ENCODE measurements at regions not wholly inside any gene's neighbourhood (a gene's known extent, or its start where the extent isn't known, plus 50 kb on each side); places are given as distances from the start of the nearest gene placed in this dataset.

GRCh38 chr1:117719004-117719403, 113.2 kb downstream of the TENT5C start:
- Mint-ChIP-seq H3K36me3 (ENCODE audit: low read depth) (peaks cover 6% of the 10 kb centered on the region), H3K4me3 (no peak overlapping the region), H3K9me3 (peaks cover 32% of the 10 kb centered on the region), H3K4me1 (ENCODE audit: low read depth) (no peaks in the 10 kb centered on the region), H3K27me3 (ENCODE audit: insufficient read depth) (peaks cover 23% of the 10 kb centered on the region), H3K27ac (no peak overlapping the region)
- DNase-seq, result no peak
- TF ChIP-seq CTCF (IDR thresholded peaks at IDR 0.05), result no peak

GRCh38 chr1:117732065-117732797, 126.4 kb downstream of the TENT5C start:
- no peak for TF ChIP-seq CTCF (IDR thresholded peaks at IDR 0.05)
- Mint-ChIP-seq H3K9me3 (peaks cover 17% of the 10 kb centered on the region), H3K27me3 (ENCODE audit: insufficient read depth) (peaks cover 6% of the 10 kb centered on the region), H3K36me3 (ENCODE audit: low read depth) (0 out of 2 replicates have a peak, but pooled peaks cover 5% of the 10 kb centered on the region), H3K4me1 (ENCODE audit: low read depth) (peaks cover 23% of the 10 kb centered on the region), H3K27ac (no peak overlapping the region), H3K4me3 (no peak overlapping the region)
- DNase-seq, result no peak

- DNase-seq, result no peak
- H3K27me3 Mint-ChIP-seq (ENCODE audit: insufficient read depth), result peaks cover 7% of the 10 kb centered on the region
- H3K36me3 Mint-ChIP-seq (ENCODE audit: low read depth), result no peaks in the 10 kb centered on the region
- H3K4me1 Mint-ChIP-seq (ENCODE audit: low read depth), result peaks cover 23% of the 10 kb centered on the region
- TF ChIP-seq CTCF (IDR thresholded peaks at IDR 0.05), result no peak
- H3K9me3 Mint-ChIP-seq, result peaks cover 12% of the 10 kb centered on the region
- no peak overlapping the region for H3K27ac Mint-ChIP-seq
- no peak overlapping the region for H3K4me3 Mint-ChIP-seq
These were observed 127.1 kb downstream of the TENT5C start for GRCh38 chr1:117732956-117733355.

- H3K4me3 Mint-ChIP-seq, result peak overlapping the region; percentile 86
- H3K27ac Mint-ChIP-seq, result peak overlapping the region; percentile 88
- H3K27me3 Mint-ChIP-seq (ENCODE audit: insufficient read depth), result peaks cover 6% of the 10 kb centered on the region
- H3K9me3 Mint-ChIP-seq, result no peaks in the 10 kb centered on the region
- TF ChIP-seq CTCF (IDR thresholded peaks at IDR 0.05), result no peak
- H3K4me1 Mint-ChIP-seq (ENCODE audit: low read depth), result peaks cover 23% of the 10 kb centered on the region
- no peaks in the 10 kb centered on the region for H3K36me3 Mint-ChIP-seq (ENCODE audit: low read depth)
- no peak for DNase-seq
These were observed 128.6 kb downstream of the TENT5C start for GRCh38 chr1:117734403-117734802.

GRCh38 chr1:117735045-117735992, 129.5 kb downstream of the TENT5C start:
- H3K27ac Mint-ChIP-seq, result peak overlapping the region; percentile 88
- no peaks in the 10 kb centered on the region for H3K9me3 Mint-ChIP-seq
- peaks cover 4% of the 10 kb centered on the region for H3K27me3 Mint-ChIP-seq (ENCODE audit: insufficient read depth)
- H3K4me3 Mint-ChIP-seq, result peak overlapping the region; percentile 86
- no peak for TF ChIP-seq CTCF (IDR thresholded peaks at IDR 0.05)
- H3K36me3 Mint-ChIP-seq (ENCODE audit: low read depth), result no peaks in the 10 kb centered on the region
- peak; percentile 53 for DNase-seq
- peaks cover 25% of the 10 kb centered on the region for H3K4me1 Mint-ChIP-seq (ENCODE audit: low read depth)
